Stimulated activated naive CD8-positive, alpha-beta T cell treated with anti-CD3 and anti-CD28 coated beads, Interleukin-15, Interleukin-2, amounts not matched to agents 100 U/mL and 50 U/mL, for 24 hours (primary cell): ENCODE measurements at regions not wholly inside any gene's neighbourhood (a gene's known extent, or its start where the extent isn't known, plus 50 kb on each side); places are given as distances from the start of the nearest gene placed in this dataset.

ENCODE experiments used
- ATAC-seq: fragments of 150-1000 bp; cut with Tn5 transposase; one replicate; pipeline ENCODE4 v1.10.0; 2021
- DNase-seq: peaks from one replicate; pipeline ENCODE4 v3.0.0; 2021

GRCh38 chr4:71241501-71242288 is 97.1 kb upstream of the SLC4A4 start:
- ATAC-seq (no peak), DNase-seq (no peak)

DNA sequence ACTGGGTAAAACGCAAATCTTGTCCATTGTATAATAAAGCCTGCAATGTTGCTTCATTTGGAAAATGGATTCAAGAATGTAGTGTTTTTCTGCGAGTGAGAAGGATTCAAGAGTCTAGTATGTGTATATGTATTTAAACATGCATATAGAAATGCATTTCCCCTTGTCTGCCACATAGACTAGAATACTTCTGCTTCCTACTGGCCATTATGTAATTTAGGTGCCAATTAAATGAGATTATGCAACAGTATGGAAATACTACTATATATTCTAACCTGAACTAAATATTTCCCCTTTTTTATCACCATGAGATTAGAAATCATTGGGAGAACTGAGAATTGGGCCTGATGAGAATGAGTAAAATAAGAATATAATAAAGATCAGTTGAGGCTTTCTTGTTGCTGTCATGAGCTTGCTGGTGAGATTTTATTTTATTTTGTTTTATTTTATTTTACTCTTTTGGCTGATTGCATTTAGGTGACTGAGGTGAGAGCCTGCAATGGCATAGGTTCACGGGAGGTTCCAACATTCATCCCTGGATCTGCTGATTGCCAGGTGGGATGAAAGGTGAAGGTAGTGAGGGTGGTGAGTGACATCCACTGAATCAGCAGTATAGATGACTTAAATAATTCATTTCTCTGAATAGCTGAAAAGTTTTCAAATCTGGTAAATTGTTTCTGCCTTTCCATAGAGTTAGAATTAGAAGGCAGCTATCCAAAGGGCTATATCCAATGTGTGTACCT is 95.6 kb upstream of the SLC4A4 start:
- no peak for DNase-seq
- no peak for ATAC-seq

- no peak for DNase-seq
- ATAC-seq = no peak
Measured at GRCh38 chr4:71247706-71248105, 91.1 kb upstream of the SLC4A4 start.

- DNase-seq = no peak
- no peak for ATAC-seq
Measured at GRCh38 chr4:71251261-71251660, 87.6 kb upstream of the SLC4A4 start.

GRCh38 chr4:71253545-71253944 is 85.3 kb upstream of the SLC4A4 start:
- no peak for ATAC-seq
- no peak for DNase-seq

DNA sequence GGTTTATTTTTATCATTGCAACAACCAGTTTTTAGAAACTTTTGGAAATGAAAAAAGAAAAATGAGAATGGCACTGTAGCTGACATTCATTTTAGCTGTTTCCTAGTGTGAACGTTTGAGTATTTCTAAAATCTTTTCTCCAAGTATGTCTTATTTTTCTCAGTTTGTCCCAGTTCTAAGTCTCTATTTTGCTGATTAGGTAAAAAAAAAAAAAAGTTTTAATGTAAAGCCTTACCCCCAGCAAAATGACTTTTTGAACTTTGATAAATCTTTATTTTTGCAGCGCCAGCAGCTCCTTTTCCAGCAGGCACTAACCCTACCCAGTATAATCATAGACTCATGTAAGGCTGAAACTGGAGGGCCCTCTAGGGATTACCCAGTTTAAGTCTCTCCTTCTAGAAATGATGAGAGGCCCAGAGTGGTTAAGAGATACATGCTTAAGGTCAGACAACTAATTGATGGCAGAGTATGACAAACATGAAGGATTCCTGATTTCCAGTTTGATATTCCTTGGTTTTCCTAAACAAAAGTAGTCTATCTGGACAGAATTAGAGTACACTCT is 84.3 kb upstream of the SLC4A4 start:
- ATAC-seq (no peak), DNase-seq (no peak)

DNA sequence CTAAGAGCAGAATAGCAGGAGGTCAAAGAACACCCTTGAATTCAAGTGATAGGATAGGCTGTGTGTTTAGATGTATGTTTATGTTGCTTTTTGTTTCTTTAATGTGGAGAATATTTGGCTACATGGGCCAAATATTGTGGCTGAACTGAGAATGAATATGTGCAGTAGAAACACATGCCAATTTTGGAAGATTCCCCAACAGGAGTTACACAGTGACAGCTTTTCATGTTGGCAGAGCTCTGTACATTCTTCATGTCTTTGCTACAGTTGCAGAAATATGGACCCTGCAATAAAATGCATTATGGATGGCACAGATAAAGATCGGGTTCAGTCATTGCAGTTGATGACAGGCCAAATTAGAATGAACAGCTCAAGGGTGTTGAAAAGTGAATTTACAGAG is 82.8 kb upstream of the SLC4A4 start:
- DNase-seq (no peak), ATAC-seq (no peak)

DNA sequence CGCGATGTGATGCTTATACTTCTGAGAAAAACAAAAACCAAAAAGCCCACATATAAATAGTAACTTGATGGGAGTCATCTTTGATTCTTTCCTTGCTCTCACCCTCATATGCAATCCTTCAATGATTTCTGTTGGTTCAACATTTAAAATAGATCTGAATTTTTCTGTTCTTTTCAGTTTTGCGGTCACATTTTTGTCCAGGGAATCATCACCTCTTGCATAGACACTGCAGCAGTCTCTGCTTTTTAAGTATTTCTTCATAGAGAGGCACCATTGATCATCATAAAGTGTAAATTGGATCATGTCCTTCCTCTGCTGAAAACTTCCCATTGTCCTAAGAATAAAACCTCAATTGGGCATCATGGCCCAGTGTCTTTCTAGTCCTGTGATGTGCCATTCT is 81.1 kb upstream of the SLC4A4 start:
- ATAC-seq = no peak
- no peak for DNase-seq

DNA sequence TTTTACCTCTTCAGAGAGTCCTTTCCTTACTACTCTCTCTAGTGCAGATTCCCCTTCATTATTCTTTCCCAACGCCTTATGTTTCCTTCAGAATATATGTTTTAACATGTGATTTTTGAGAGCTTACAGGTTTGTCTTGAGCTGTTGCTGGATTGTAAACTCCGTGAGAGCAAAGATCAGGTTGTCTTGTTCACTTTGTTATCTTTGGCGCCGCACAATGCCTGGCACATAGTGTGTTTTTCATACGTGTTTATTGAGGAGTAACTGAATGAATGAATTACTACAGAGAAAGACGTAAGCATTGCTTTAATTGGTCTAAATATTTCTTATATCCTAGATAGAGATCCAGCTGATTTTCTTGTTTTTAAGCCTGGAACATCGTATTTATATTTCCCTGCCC is 80.5 kb upstream of the SLC4A4 start:
- ATAC-seq (no peak), DNase-seq (no peak)

GRCh38 chr4:71259280-71259679 is 79.5 kb upstream of the SLC4A4 start:
- DNase-seq (no peak), ATAC-seq (no peak)

- ATAC-seq (no peak), DNase-seq (no peak)
Measured at GRCh38 chr4:71259911-71260331, 78.9 kb upstream of the SLC4A4 start.

DNA sequence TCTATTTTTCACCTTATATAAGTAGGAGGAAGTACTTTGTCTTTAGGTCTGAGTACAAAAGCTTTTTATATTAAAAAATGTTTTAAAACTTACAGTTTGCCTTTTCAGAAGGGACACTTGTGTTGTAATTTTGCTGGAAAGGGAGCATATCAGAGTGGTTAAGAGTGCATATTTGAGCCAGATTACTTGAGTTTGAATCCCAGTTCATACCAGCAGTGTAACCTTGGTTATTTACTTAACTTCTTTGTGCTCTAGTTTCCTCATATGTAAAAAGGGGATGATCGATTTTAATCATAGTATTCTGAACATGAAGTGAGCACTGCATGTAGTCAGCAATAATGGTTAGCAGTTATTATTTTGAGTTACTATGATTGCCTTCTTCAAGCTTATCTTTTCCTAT is 78.3 kb upstream of the SLC4A4 start:
- DNase-seq = no peak
- no peak for ATAC-seq

DNA sequence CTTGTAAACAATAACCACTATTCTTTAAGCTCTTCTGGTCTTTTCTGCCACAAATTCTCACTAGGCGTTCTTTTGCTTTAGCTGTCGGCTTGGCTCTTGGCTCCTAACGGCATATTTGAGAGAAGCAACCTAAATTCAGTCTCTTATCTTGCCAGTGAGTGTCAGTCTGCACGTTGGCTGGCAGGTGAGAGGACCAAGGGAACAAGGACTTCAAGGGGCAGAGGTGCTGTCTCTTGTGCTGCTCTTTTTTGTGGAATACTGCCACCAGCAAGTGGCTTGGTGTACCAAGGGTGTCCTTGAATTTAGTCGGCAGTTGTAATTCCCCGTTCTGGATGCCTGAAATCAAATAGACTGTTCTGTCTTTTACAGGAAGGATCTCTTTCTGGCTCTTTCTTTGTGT is 77.8 kb upstream of the SLC4A4 start:
- no peak for ATAC-seq

DNA sequence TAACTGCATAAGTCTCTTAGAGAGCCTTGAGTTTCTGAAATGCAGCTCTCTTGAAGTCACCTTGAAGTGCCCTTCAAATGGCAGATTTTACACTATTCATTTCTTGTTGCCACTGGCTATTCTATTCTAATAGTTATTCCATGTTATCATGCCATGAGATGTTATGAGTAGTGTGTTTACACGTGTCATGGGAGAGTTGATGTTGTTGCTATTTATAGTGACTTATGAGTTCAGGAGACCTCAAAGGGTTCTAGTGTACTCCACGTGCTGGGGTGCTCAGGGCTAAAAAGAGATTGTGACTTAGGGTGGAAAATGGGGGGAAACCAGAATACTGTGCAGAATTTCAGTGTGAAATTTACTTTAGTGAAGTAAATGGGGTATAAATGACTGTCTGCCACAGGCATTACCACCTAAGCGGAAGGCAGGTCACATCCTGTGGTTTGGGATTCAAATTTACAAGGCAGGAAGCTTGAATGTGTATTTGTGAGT is 77.1 kb upstream of the SLC4A4 start:
- DNase-seq (no peak), ATAC-seq (no peak)

More for the DNA sequence above, 77.8 kb upstream of the SLC4A4 start:
- no peak for DNase-seq

DNA sequence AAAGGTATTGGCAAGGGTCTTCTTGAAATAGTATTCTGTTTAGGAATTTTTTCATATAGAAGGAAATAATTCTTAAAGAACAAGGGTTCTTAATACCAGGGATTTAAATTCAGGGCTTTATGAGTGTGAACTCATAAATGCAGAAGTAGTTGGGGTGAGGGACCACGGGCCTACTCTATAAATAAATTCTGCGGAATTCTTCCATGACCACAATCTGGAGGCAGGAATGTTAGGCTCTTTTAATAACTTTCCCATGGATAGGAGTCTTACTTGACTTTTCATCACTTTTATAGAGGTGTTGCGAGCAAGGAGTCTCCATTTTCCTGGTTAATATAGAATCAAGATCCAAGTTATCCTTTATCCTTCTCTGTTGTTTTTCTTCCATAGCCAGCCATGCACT is 76.7 kb upstream of the SLC4A4 start:
- ATAC-seq (no peak), DNase-seq (no peak)

GRCh38 chr4:71266090-71266794 is 72.6 kb upstream of the SLC4A4 start:
- ATAC-seq (no peak), DNase-seq (no peak)

DNA sequence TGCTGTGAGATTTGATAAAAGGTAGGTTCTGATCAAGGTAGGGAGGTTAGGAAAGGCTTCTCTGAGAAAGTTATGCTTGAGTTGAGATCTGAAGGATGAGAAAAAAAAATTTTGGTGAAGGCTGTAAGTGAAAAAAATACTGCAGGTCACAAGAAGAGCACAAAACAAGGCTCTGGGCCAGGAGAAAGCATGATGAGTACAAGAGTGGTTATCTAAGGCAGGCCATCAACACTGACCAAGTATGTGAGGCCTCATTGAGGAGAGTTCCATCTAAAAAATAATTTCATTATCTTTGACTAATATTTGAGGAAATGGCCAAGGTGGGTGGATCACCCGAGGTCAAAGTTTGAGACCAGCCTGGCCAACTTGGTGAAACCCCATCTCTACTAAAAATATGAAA is 71.6 kb upstream of the SLC4A4 start:
- DNase-seq (no peak), ATAC-seq (no peak)

DNA sequence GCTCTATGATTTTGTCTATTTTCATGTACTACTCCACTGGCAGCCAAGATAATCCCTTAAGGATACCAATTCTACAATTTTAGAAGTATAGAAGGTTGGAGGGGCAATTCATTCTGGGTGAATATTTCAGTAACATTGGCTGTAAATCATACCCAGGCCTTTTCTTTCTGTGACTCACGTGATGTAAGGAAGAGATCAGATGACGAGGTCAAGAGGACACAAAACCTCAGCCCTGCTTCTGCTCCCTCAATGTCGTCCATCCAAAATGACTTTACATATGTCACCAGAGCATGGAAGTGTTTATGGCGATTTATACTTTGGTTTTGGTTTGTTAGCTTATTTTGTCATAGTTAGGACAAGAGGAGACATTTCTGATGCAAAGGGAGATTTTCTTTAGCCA is 70.7 kb upstream of the SLC4A4 start:
- ATAC-seq (no peak), DNase-seq (no peak)

- ATAC-seq (no peak), DNase-seq (no peak)
Measured at GRCh38 chr4:71269233-71269632, 69.6 kb upstream of the SLC4A4 start.

- DNase-seq = peak; percentile 34
- peak; percentile 57 for ATAC-seq
Measured at GRCh38 chr4:71270901-71271300, 67.9 kb upstream of the SLC4A4 start.

GRCh38 chr4:71272976-71273375 is 65.8 kb upstream of the SLC4A4 start:
- DNase-seq (no peak), ATAC-seq (no peak)

DNA sequence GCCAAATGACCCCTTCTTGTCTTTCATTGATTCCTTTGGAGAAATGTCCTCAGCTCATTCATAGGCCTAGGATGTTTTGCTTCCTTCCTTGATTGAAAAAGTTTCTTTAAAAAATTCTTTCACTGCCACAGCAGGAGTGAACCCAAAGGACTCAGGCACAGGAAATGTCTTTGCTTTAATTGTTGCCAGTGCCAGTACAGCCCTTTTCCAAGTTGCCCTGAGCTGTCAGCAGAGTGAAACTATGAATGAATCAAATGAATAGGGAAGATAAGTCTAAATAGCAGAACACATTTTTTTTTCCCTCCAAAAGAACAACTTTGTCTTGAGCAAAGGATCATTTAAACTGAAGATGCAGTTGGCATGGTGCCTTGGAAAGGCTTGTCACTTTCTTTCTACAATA is 63.8 kb upstream of the SLC4A4 start:
- ATAC-seq = no peak
- no peak for DNase-seq

GRCh38 chr4:71275570-71275969 is 63.2 kb upstream of the SLC4A4 start:
- DNase-seq = no peak
- ATAC-seq = no peak
